Smooth muscle cell (in vitro differentiated cells): ENCODE measurements at regions not wholly inside any gene's neighbourhood (a gene's known extent, or its start where the extent isn't known, plus 50 kb on each side); places are given as distances from the start of the nearest gene placed in this dataset.

Experiments used
- DNase-seq: peaks from one replicate; lab custom pipeline; 2025; ENCODE audit not compliant: unreplicated experiment; lab: John Stamatoyannopoulos, UW
- H2AFZ ChIP-seq: fragments of 200-600 bp; sonication (generic); 2 replicates; pipeline ENCODE4 v1.6.0; 2016; ENCODE audit warnings: antibody characterized with exemption, low read depth, mild to moderate bottlenecking
- H3F3A ChIP-seq: fragments of 200-600 bp; sonication (generic); 2 replicates; pipeline ENCODE4 v1.6.0; 2017; ENCODE audit warnings: antibody characterized with exemption, low read depth
- H3K27ac ChIP-seq: fragments of 200-600 bp; sonication (generic); 2 replicates; pipeline ENCODE4 v1.5.1; 2016; ENCODE audit warnings: low read depth, mild to moderate bottlenecking
- H3K27me3 ChIP-seq: fragments of 200-600 bp; sonication (generic); 2 replicates; pipeline ENCODE4 v1.6.1; 2016; ENCODE audit warnings: low read depth, mild to moderate bottlenecking
- H3K36me3 ChIP-seq: fragments of 200-600 bp; sonication (generic); 2 replicates; pipeline ENCODE4 v1.5.1; 2016; ENCODE audit warnings: low read depth
- H3K4me1 ChIP-seq: fragments of 200-600 bp; sonication (generic); 2 replicates; pipeline ENCODE4 v1.5.1; 2016; ENCODE audit warnings: low read depth
- H3K4me2 ChIP-seq: fragments of 200-600 bp; sonication (generic); 2 replicates; pipeline ENCODE4 v1.6.0; 2016; ENCODE audit warnings: mild to moderate bottlenecking
- H3K4me3 ChIP-seq: fragments of 200-600 bp; sonication (generic); 2 replicates; pipeline ENCODE4 v1.5.1; 2016; ENCODE audit warnings: mild to moderate bottlenecking
- H3K79me2 ChIP-seq: fragments of 200-600 bp; sonication (generic); 2 replicates; pipeline ENCODE4 v1.6.0; 2016; ENCODE audit warnings: low read depth, mild to moderate bottlenecking
- H3K9ac ChIP-seq: fragments of 200-600 bp; sonication (generic); 2 replicates; pipeline ENCODE4 v1.6.0; 2016; ENCODE audit warnings: low read depth
- H3K9me3 ChIP-seq: fragments of 200-600 bp; sonication (generic); replicated peaks from 2 replicates; pipeline ENCODE4 v1.5.1; 2016; ENCODE audit warnings: low read depth
- H4K20me1 ChIP-seq: fragments of 200-600 bp; sonication (generic); 2 replicates; pipeline ENCODE4 v1.6.0; 2016; ENCODE audit warnings: low read depth
- CTCF ChIP-seq: fragments of 200-600 bp; sonication (generic); IDR thresholded peaks from 2 replicates; pipeline ENCODE4 v1.5.1; 2017; ENCODE audit warnings: borderline replicate concordance, mild to moderate bottlenecking, antibody characterized with exemption; ENCODE audit not compliant: insufficient read depth, poor library complexity, severe bottlenecking
- WGBS: methylation state at CpG from one replicate; pipeline ENCODE4 v1.1.7; 2016; ENCODE audit warnings: low lambda C conversion rate; 5-methylcytosine and 5-hydroxymethylcytosine counted together

GRCh38 chr2:56763683-56764082 is 579.9 kb downstream of the CCDC85A start:
- no peaks in the 10 kb centered on the region for H4K20me1 ChIP-seq
- no peaks in the 10 kb centered on the region for H3K4me1 ChIP-seq
- TF ChIP-seq CTCF, result no peak
- H3K79me2 ChIP-seq, result no peaks in the 10 kb centered on the region
- H2AFZ ChIP-seq, result no peak overlapping the region
- DNase-seq, result no peak
- H3K27me3 ChIP-seq, result no peaks in the 10 kb centered on the region
- no peaks in the 10 kb centered on the region for H3K9me3 ChIP-seq
- no peaks in the 10 kb centered on the region for H3K36me3 ChIP-seq
- H3F3A ChIP-seq, result no peaks in the 10 kb centered on the region
- no peak overlapping the region for H3K4me3 ChIP-seq
- no peak overlapping the region for H3K9ac ChIP-seq
- H3K27ac ChIP-seq, result no peak overlapping the region
- 79% methylated on average over 2 of the region's 2 CpGs for WGBS
- no peak overlapping the region for H3K4me2 ChIP-seq

GRCh38 chr2:56768973-56769372 is 585.2 kb downstream of the CCDC85A start:
- no peak overlapping the region for H3K27ac ChIP-seq
- H3K4me1 ChIP-seq, result no peaks in the 10 kb centered on the region
- H3K79me2 ChIP-seq, result no peaks in the 10 kb centered on the region
- no peak overlapping the region for H3K4me2 ChIP-seq
- no peak overlapping the region for H3K9ac ChIP-seq
- no peak overlapping the region for H3K4me3 ChIP-seq
- H2AFZ ChIP-seq, result no peak overlapping the region
- no peak for DNase-seq
- no peaks in the 10 kb centered on the region for H4K20me1 ChIP-seq
- H3K27me3 ChIP-seq, result no peaks in the 10 kb centered on the region
- no peaks in the 10 kb centered on the region for H3K36me3 ChIP-seq
- H3F3A ChIP-seq, result no peaks in the 10 kb centered on the region
- no peaks in the 10 kb centered on the region for H3K9me3 ChIP-seq
- no peak for TF ChIP-seq CTCF

GRCh38 chr2:56770490-56770889 is 586.7 kb downstream of the CCDC85A start:
- WGBS, result 55% methylated on average over 2 of the region's 2 CpGs
- H3K4me1 ChIP-seq, result no peaks in the 10 kb centered on the region
- no peaks in the 10 kb centered on the region for H3K9me3 ChIP-seq
- H3K79me2 ChIP-seq, result no peaks in the 10 kb centered on the region
- H3K4me2 ChIP-seq, result no peak overlapping the region
- H3K4me3 ChIP-seq, result no peak overlapping the region
- no peak for DNase-seq
- no peak overlapping the region for H2AFZ ChIP-seq
- H3K27me3 ChIP-seq, result no peaks in the 10 kb centered on the region
- H3K36me3 ChIP-seq, result no peaks in the 10 kb centered on the region
- no peak for TF ChIP-seq CTCF
- no peak overlapping the region for H3K27ac ChIP-seq
- H3K9ac ChIP-seq, result no peak overlapping the region
- no peaks in the 10 kb centered on the region for H3F3A ChIP-seq
- no peaks in the 10 kb centered on the region for H4K20me1 ChIP-seq

DNA sequence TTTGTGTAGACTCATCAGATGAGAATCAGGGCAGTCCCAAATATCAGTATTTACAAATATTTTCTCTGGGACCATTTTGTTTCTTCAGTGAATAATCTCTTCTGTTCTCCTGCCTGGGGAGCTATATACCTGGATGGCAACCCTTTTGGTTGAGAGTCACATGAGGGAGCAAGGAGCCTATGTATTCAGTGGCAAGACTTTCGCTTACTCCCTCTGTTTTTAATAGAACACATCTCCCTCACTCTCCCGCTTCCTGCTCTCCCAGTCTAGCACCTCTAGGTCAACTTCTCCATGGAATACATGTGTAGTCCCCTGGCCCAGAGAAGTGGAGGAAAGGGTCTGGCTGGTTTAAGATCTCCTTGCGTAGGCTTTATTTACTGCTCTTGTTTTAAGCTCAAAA is 600.3 kb downstream of the CCDC85A start:
- H3K4me3 ChIP-seq, result no peak overlapping the region
- no peaks in the 10 kb centered on the region for H3K27me3 ChIP-seq
- no peaks in the 10 kb centered on the region for H4K20me1 ChIP-seq
- H3F3A ChIP-seq, result no peaks in the 10 kb centered on the region
- H3K79me2 ChIP-seq, result no peaks in the 10 kb centered on the region
- no peaks in the 10 kb centered on the region for H3K4me1 ChIP-seq
- no peak overlapping the region for H2AFZ ChIP-seq
- H3K9ac ChIP-seq, result no peak overlapping the region
- no peak for TF ChIP-seq CTCF
- H3K27ac ChIP-seq, result no peak overlapping the region
- H3K4me2 ChIP-seq, result no peak overlapping the region
- 85% methylated on average over 3 of the region's 3 CpGs for whole genome bisulfite sequencing
- H3K9me3 ChIP-seq, result no peaks in the 10 kb centered on the region
- H3K36me3 ChIP-seq, result no peaks in the 10 kb centered on the region
- DNase-seq, result no peak
